ENCODE measurements at regions not wholly inside any gene's neighbourhood (a gene's known extent, or its start where the extent isn't known, plus 50 kb on each side); places are given as distances from the start of the nearest gene placed in this dataset.

- DNase-seq (ENCODE audit: low spot score), result no peak
Measured at GRCh38 chr20:50273601-50274491, 83.2 kb downstream of the CEBPB start.

- no peak for DNase-seq (ENCODE audit: low spot score)
Measured at GRCh38 chr20:50274570-50275430, 84.2 kb downstream of the CEBPB start.

- no peak for DNase-seq (ENCODE audit: low spot score)
Measured at GRCh38 chr20:50276119-50277063, 85.8 kb downstream of the CEBPB start.

- DNase-seq (ENCODE audit: low spot score), result no peak
Measured at GRCh38 chr20:50277064-50277415, 86.4 kb downstream of the CEBPB start.

GRCh38 chr20:50277460-50278376, 87.1 kb downstream of the CEBPB start:
- no peak for DNase-seq (ENCODE audit: low spot score)

GRCh38 chr20:50278377-50278683, 87.7 kb downstream of the CEBPB start:
- no peak for DNase-seq (ENCODE audit: low spot score)

- peak; percentile 47 for DNase-seq (ENCODE audit: low spot score)
Measured at GRCh38 chr20:50278684-50279531, 88.3 kb downstream of the CEBPB start.

GRCh38 chr20:50279988-50280850, 89.6 kb downstream of the CEBPB start:
- DNase-seq (ENCODE audit: low spot score), result no peak

GRCh38 chr20:50280851-50281655, 90.4 kb downstream of the CEBPB start:
- DNase-seq (ENCODE audit: low spot score), result no peak

GRCh38 chr20:50281831-50282591, 91.4 kb downstream of the CEBPB start:
- DNase-seq (ENCODE audit: low spot score), result no peak

GRCh38 chr20:50282592-50283241, 92.1 kb downstream of the CEBPB start:
- DNase-seq (ENCODE audit: low spot score), result no peak

- no peak for DNase-seq (ENCODE audit: low spot score)
Measured at GRCh38 chr20:50283370-50283769, 92.7 kb downstream of the CEBPB start.

- DNase-seq (ENCODE audit: low spot score), result peak; percentile 58
Measured at GRCh38 chr20:50283922-50284810, 93.5 kb downstream of the CEBPB start.

- DNase-seq (ENCODE audit: low spot score), result no peak
Measured at GRCh38 chr20:50284811-50285375, 94.3 kb downstream of the CEBPB start.

GRCh38 chr20:50285376-50286173, 94.9 kb downstream of the CEBPB start:
- DNase-seq (ENCODE audit: low spot score), result peak; percentile 72

Data from AG08395 (cell line).